Sigmoid colon (tissue), 4 donors: ENCODE measurements at regions not wholly inside any gene's neighbourhood (a gene's known extent, or its start where the extent isn't known, plus 50 kb on each side); places are given as distances from the start of the nearest gene placed in this dataset.

Experiments used
- CTCF ChIP-seq, 4 experiments: fragments of 450-650 bp in 3 of 4; fragments of 200-600 bp in 1 of 4; IDR thresholded peaks; one replicate each; pipeline ENCODE4 v1.5.1; 2016 to 2019; ENCODE audit warnings: antibody characterized with exemption in 4 of 4, mild to moderate bottlenecking in 3 of 4, moderate library complexity in 2 of 4
- EP300 ChIP-seq, 4 donors: sonication (generic); formaldehyde crosslinking; IDR thresholded peaks; one replicate each; pipeline ENCODE4 v1.6.1; 2017; ENCODE audit warnings: antibody characterized with exemption in 4 of 4
- POLR2AphosphoS5 ChIP-seq, 4 donors: sonication (generic); formaldehyde crosslinking; IDR thresholded peaks; one replicate each; pipeline ENCODE4 v1.6.1; 2017; ENCODE audit warnings: antibody characterized with exemption in 4 of 4

GRCh38 chr14:65993996-65994395 lies 492.2 kb upstream of the CCDC196 start:
- TF ChIP-seq CTCF (IDR thresholded peaks at IDR 0.05), result no peak
- TF ChIP-seq EP300 (IDR thresholded peaks at IDR 0.05), result no peak
- TF ChIP-seq POLR2AphosphoS5 (IDR thresholded peaks at IDR 0.05), result no peak
